ENCODE measurements at regions not wholly inside any gene's neighbourhood (a gene's known extent, or its start where the extent isn't known, plus 50 kb on each side); places are given as distances from the start of the nearest gene placed in this dataset.

DNA sequence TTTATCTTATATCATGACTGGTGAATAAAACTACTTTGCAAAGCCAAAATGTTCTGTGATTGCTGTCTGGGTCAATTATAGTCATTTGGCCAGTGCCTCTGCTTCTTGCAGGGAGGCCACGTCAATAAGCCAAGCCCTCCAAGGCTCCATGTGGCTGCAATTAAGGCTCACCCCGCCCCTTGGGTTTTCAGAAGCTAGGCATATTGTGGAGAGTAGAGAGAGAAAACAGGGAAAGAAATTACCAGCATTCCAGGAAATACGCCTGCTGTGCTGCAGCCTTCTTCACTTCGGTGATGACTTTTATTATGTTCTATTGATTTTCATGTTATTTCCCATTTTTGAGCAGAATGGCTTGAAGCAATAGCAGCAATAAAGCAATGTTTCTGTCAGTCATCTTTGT is 319.7 kb downstream of the SOX11 start:
- TF ChIP-seq POLR2AphosphoS5 (IDR thresholded peaks at IDR 0.05) (no peak), CTCF (IDR thresholded peaks at IDR 0.05 in 8 of 11, conservative IDR thresholded peaks at IDR 0.05 in 3 of 11) (no peak), POLR2A (IDR thresholded peaks at IDR 0.05) (no peak)
- 69 to 77% (median 72%) methylated on average over 4 of the region's 4 CpGs for WGBS, 5 donors
- Histone ChIP-seq H3K9me3 (no peaks in the 10 kb centered on the region), H3K4me3 (no peak overlapping the region), H3K4me1 (no peaks in the 10 kb centered on the region), H3K27me3 (replicated peaks in 1 of 7) (no peaks in the 10 kb centered on the region), H3K27ac (no peak overlapping the region), H3K36me3 (no peaks in the 10 kb centered on the region)
- no peak for DNase-seq
- intact Hi-C loops (cut with DNase I; ENCODE audit: low total_unique reads), result no loop called here

- H3K4me1 ChIP-seq, result no peaks in the 10 kb centered on the region
- H3K27ac ChIP-seq, result no peak overlapping the region
- H3K27me3 ChIP-seq (replicated peaks in 1 of 7), result no peaks in the 10 kb centered on the region
- H3K4me3 ChIP-seq, result no peak overlapping the region
- DNase-seq, result no peak
- TF ChIP-seq POLR2AphosphoS5 (IDR thresholded peaks at IDR 0.05), result no peak
- TF ChIP-seq CTCF (IDR thresholded peaks at IDR 0.05 in 8 of 11, conservative IDR thresholded peaks at IDR 0.05 in 3 of 11), result no peak
- TF ChIP-seq POLR2A (IDR thresholded peaks at IDR 0.05), result no peak
- intact Hi-C loops (cut with DNase I; ENCODE audit: low total_unique reads), result no loop called here
- H3K9me3 ChIP-seq, result peaks cover 0 to under 1% (median 0%) of the 10 kb centered on the region in 8 donors
- 74 to 89% (median 83%) methylated on average over 8 of the region's 8 CpGs for WGBS, 5 donors
- no peaks in the 10 kb centered on the region for H3K36me3 ChIP-seq
Observed at GRCh38 chr2:6017736-6018286, 325.6 kb downstream of the SOX11 start.

DNA sequence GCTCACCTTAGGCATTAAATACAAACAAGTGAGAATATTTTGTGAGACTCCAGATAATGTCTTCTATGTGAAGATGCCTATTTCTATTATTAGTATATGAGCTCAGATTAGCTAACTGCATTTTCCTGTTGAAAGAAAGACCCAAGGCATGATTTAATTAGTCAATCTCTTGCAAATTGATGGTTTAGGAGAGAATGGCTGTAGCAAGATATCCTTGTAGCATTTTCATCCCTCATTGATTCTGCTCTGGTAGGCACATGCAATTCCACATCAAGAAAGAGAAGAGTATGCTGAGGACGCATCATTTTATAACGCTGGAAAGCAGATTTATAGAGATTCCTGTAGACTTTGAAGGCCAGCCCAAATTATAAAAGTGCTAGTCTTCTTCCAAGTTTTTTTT is 332.0 kb downstream of the SOX11 start:
- H3K36me3 ChIP-seq, result no peaks in the 10 kb centered on the region
- no peaks in the 10 kb centered on the region for H3K4me1 ChIP-seq
- H3K4me3 ChIP-seq, result no peak overlapping the region
- no peak for DNase-seq
- H3K27ac ChIP-seq, result no peak overlapping the region
- no peaks in the 10 kb centered on the region for H3K27me3 ChIP-seq (replicated peaks in 1 of 7)
- WGBS, 5 donors, result 89 to 95% (median 92%) methylated on average over 2 of the region's 2 CpGs
- TF ChIP-seq POLR2A (IDR thresholded peaks at IDR 0.05) (no peak), CTCF (IDR thresholded peaks at IDR 0.05 in 8 of 11, conservative IDR thresholded peaks at IDR 0.05 in 3 of 11) (no peak), POLR2AphosphoS5 (IDR thresholded peaks at IDR 0.05) (no peak)
- peaks cover 0 to 7% (median 0%) of the 10 kb centered on the region in 8 donors for H3K9me3 ChIP-seq
- intact Hi-C loops (cut with DNase I; ENCODE audit: low total_unique reads), result no loop called here

GRCh38 chr2:6024784-6025183 is 332.6 kb downstream of the SOX11 start:
- Histone ChIP-seq H3K27me3 (replicated peaks in 1 of 7) (no peaks in the 10 kb centered on the region), H3K4me3 (no peak overlapping the region), H3K36me3 (no peaks in the 10 kb centered on the region), H3K4me1 (no peaks in the 10 kb centered on the region), H3K9me3 (peaks cover 0 to 7% (median 0%) of the 10 kb centered on the region in 8 donors), H3K27ac (no peak overlapping the region)
- TF ChIP-seq POLR2A (IDR thresholded peaks at IDR 0.05) (no peak), CTCF (IDR thresholded peaks at IDR 0.05 in 8 of 11, conservative IDR thresholded peaks at IDR 0.05 in 3 of 11) (no peak), POLR2AphosphoS5 (IDR thresholded peaks at IDR 0.05) (no peak)
- intact Hi-C loops (cut with DNase I; ENCODE audit: low total_unique reads), result no loop called here
- 93 to 100% (median 94%) methylated on average over 1 of the region's 1 CpG for WGBS, 5 donors
- DNase-seq, result no peak

Measured in spleen (tissue), 11 donors.